NB4 (cell line): ENCODE measurements at regions not wholly inside any gene's neighbourhood (a gene's known extent, or its start where the extent isn't known, plus 50 kb on each side); places are given as distances from the start of the nearest gene placed in this dataset.

Source experiments
- POLR2A ChIP-seq: IDR thresholded peaks from 2 replicates; pipeline ENCODE4 v1.6.1; 2011; ENCODE audit warnings: mild to moderate bottlenecking; ENCODE audit not compliant: insufficient read length; ENCODE audit errors: extremely low read depth
- TF ChIP-seq, protein P1 (sequence below): IDR thresholded peaks from 2 replicates; pipeline ENCODE4 v1.6.1; 2011; ENCODE audit warnings: low read depth, low read length
- TF ChIP-seq, protein P2 (sequence below): IDR thresholded peaks from one replicate; pipeline ENCODE4 v1.5.1; 2012; ENCODE audit warnings: low read depth, low read length

DNA sequence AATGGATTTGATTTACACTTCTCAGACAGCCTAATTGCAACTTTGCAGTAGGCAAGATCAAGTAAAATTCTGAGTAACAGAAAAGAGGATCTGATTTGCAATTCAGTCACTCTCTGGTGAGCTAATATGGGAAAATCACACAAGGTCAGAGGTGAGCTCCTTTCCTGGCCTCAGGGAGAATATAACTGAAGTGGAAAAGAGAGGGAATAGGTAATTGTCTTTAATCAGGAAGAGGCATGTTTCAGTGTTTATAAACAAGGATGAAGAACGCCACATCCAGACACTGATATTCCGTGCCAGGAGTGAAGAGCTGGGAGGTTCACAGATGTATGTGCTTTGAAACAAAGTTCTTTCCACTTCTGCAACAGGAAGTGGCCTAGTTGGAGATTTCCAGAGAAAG is 127.1 kb downstream of the ETAA1 start:
- TF ChIP-seq, protein P1, sequence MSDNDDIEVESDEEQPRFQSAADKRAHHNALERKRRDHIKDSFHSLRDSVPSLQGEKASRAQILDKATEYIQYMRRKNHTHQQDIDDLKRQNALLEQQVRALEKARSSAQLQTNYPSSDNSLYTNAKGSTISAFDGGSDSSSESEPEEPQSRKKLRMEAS, result no peak
- no peak for TF ChIP-seq POLR2A
- TF ChIP-seq, protein P2, sequence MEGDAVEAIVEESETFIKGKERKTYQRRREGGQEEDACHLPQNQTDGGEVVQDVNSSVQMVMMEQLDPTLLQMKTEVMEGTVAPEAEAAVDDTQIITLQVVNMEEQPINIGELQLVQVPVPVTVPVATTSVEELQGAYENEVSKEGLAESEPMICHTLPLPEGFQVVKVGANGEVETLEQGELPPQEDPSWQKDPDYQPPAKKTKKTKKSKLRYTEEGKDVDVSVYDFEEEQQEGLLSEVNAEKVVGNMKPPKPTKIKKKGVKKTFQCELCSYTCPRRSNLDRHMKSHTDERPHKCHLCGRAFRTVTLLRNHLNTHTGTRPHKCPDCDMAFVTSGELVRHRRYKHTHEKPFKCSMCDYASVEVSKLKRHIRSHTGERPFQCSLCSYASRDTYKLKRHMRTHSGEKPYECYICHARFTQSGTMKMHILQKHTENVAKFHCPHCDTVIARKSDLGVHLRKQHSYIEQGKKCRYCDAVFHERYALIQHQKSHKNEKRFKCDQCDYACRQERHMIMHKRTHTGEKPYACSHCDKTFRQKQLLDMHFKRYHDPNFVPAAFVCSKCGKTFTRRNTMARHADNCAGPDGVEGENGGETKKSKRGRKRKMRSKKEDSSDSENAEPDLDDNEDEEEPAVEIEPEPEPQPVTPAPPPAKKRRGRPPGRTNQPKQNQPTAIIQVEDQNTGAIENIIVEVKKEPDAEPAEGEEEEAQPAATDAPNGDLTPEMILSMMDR, result no peak
